Esophagus squamous epithelium (tissue), 4 donors: ENCODE measurements at regions not wholly inside any gene's neighbourhood (a gene's known extent, or its start where the extent isn't known, plus 50 kb on each side); places are given as distances from the start of the nearest gene placed in this dataset.

ENCODE experiments used
- CTCF ChIP-seq, 6 experiments: fragments of 450-650 bp in 4 of 6; fragments of 200-600 bp in 2 of 6; sonication (generic) in 2 of 6; IDR thresholded peaks; one replicate each; pipeline ENCODE4 v1.5.1; 2016 to 2019; ENCODE audit warnings: antibody characterized with exemption in 6 of 6, mild to moderate bottlenecking in 4 of 6, moderate library complexity in 4 of 6
- POLR2A ChIP-seq, 4 donors: fragments of 450-650 bp; IDR thresholded peaks; one replicate each; pipeline ENCODE4 v1.6.1; 2017; ENCODE audit warnings: antibody characterized with exemption in 4 of 4, mild to moderate bottlenecking in 4 of 4, moderate library complexity in 3 of 4

GRCh38 chr10:23715363-23715762 lies 276.5 kb downstream of the OTUD1 start:
- TF ChIP-seq POLR2A (IDR thresholded peaks at IDR 0.05) (no peak), CTCF (IDR thresholded peaks at IDR 0.05) (no peak)
